ENCODE measurements at regions not wholly inside any gene's neighbourhood (a gene's known extent, or its start where the extent isn't known, plus 50 kb on each side); places are given as distances from the start of the nearest gene placed in this dataset.

DNA sequence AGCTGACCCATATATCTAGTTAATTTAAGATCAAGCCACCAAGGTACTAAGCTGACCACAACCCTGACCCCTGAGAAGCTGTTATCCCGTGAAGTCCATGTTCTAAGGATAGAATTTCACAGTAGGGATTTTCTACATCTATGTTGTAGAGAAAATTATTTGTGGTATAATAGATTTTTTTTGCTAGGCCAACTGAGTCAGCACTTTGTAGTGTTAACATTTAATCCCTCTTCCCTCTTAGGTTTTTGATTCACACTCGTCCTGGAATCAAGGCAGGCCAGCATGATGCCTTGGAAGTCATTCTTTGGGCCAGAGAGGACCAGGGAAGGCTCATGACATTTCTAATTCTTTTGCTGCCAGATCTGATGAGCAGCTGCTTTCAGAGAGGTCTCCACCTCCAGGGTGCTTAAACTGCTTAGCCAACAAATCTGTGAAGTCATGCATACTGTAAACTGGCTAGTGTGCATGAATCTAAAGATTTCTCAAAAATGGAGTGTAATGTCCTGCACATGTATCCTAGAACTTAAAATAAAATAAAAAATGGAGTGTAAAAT is 102.5 kb downstream of the RBM43 start:
- no peaks in the 10 kb centered on the region for H3K27me3 ChIP-seq (ENCODE audit: low read length)
- TF ChIP-seq EZH2phosphoT487 (IDR thresholded peaks at IDR 0.05; ENCODE audit: borderline replicate concordance, low read length), result no peak
- TF ChIP-seq EZH2 (IDR thresholded peaks at IDR 0.05; ENCODE audit: low read length, unreplicated experiment), result no peak
- TF ChIP-seq, protein P1, sequence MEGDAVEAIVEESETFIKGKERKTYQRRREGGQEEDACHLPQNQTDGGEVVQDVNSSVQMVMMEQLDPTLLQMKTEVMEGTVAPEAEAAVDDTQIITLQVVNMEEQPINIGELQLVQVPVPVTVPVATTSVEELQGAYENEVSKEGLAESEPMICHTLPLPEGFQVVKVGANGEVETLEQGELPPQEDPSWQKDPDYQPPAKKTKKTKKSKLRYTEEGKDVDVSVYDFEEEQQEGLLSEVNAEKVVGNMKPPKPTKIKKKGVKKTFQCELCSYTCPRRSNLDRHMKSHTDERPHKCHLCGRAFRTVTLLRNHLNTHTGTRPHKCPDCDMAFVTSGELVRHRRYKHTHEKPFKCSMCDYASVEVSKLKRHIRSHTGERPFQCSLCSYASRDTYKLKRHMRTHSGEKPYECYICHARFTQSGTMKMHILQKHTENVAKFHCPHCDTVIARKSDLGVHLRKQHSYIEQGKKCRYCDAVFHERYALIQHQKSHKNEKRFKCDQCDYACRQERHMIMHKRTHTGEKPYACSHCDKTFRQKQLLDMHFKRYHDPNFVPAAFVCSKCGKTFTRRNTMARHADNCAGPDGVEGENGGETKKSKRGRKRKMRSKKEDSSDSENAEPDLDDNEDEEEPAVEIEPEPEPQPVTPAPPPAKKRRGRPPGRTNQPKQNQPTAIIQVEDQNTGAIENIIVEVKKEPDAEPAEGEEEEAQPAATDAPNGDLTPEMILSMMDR (conservative IDR thresholded peaks at IDR 0.05; ENCODE audit: low read depth, low read length), result no peak
- POLR2A ChIA-PET (ENCODE audit: unreplicated experiment), result no interaction called here

DNA sequence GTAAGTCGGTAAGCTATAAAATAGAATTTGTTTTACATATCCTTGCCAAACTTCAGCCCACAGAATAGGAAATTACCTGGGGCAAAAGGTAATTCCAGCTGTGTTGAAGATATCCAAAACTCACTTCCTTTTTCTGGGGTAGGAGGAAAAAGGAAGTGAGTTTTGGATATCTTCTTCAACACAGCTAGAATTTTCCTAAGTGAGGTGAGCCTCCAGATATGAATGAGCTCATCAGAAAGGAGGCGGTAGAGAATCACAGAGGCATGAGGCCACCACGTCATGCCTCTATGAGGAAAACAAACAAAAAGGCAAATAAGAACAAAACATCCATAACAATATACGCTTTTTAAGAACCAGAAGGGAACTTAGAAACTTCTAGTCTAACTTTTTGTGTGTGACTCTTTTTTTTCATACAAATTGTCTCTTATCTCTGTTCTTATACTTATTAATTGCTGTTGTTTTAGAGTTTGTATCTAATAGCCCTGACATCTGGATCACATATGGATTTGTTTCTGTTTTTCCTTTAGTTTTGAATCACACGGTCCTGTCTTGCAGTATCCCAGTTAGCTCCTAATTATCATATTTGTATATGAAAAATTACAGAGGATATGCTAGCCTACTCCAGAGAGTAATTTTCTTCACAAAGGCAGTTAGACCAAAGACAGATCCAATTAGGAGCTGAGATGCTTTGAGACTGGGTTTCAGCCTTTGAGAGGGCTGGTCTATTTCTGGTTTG is 104.5 kb downstream of the RBM43 start:
- Histone ChIP-seq H3K9ac (ENCODE audit: low read length) (no peak overlapping the region), H3F3A (ENCODE audit: low read length, unreplicated experiment) (no peaks in the 10 kb centered on the region), H3K79me2 (ENCODE audit: low read length) (no peaks in the 10 kb centered on the region), H2AFZ (ENCODE audit: low read length) (no peak overlapping the region), H3K4me3 (ENCODE audit: low read length) (no peak overlapping the region), H3K27ac (ENCODE audit: low read length) (no peak overlapping the region), H3K9me2 (replicated peaks; ENCODE audit: low read length) (no peaks in the 10 kb centered on the region), H3K4me1 (ENCODE audit: insufficient read depth, low read length) (no peaks in the 10 kb centered on the region), H3K27me3 (ENCODE audit: low read length) (no peaks in the 10 kb centered on the region), H4K20me1 (ENCODE audit: low read length) (no peaks in the 10 kb centered on the region), H3K4me2 (ENCODE audit: low read length) (no peak overlapping the region), H3K9me3 (ENCODE audit: low read length) (no peaks in the 10 kb centered on the region), H3K36me3 (ENCODE audit: low read depth, low read length) (no peaks in the 10 kb centered on the region)
- no TSS peak for BruUV-seq (replicated peaks)
- intact Hi-C loops (cut with micrococcal nuclease), result no loop called here
- POLR2A ChIA-PET (ENCODE audit: unreplicated experiment), result interaction anchor here (0.6 kb wide), 1 partner anchor 144 kb away, joined by 4 read pairs; no protein-coding TSS in a partner anchor
- no peak for DNase-seq
- CTCF ChIA-PET, result interaction anchor here (0.5 kb wide), 1 partner anchor 318 kb away, joined by 8 read pairs; no protein-coding TSS in a partner anchor
- no peak for ATAC-seq
- TF ChIP-seq, protein P1 (conservative IDR thresholded peaks at IDR 0.05; ENCODE audit: low read depth, low read length), result no peak
- TF ChIP-seq EZH2phosphoT487 (IDR thresholded peaks at IDR 0.05; ENCODE audit: borderline replicate concordance, low read length) (no peak), EZH2 (IDR thresholded peaks at IDR 0.05; ENCODE audit: low read length, unreplicated experiment) (no peak)

More for the DNA sequence above, 102.5 kb downstream of the RBM43 start:
- H3K9me3 ChIP-seq (ENCODE audit: low read length), result no peaks in the 10 kb centered on the region
- no peak overlapping the region for H2AFZ ChIP-seq (ENCODE audit: low read length)
- BruUV-seq (replicated peaks), result no TSS peak
- no peak overlapping the region for H3K4me3 ChIP-seq (ENCODE audit: low read length)
- no peak overlapping the region for H3K9ac ChIP-seq (ENCODE audit: low read length)
- no peak overlapping the region for H3K27ac ChIP-seq (ENCODE audit: low read length)
- no peaks in the 10 kb centered on the region for H4K20me1 ChIP-seq (ENCODE audit: low read length)
- CTCF ChIA-PET, result no interaction called here
- H3K4me2 ChIP-seq (ENCODE audit: low read length), result no peak overlapping the region
- intact Hi-C loops (cut with micrococcal nuclease), result no loop called here
- DNase-seq (no peak), ATAC-seq (no peak)
- H3K36me3 ChIP-seq (ENCODE audit: low read depth, low read length), result no peaks in the 10 kb centered on the region
- no peaks in the 10 kb centered on the region for H3F3A ChIP-seq (ENCODE audit: low read length, unreplicated experiment)
- H3K4me1 ChIP-seq (ENCODE audit: insufficient read depth, low read length), result no peaks in the 10 kb centered on the region
- no peaks in the 10 kb centered on the region for H3K9me2 ChIP-seq (replicated peaks; ENCODE audit: low read length)
- H3K79me2 ChIP-seq (ENCODE audit: low read length), result no peaks in the 10 kb centered on the region

DNA sequence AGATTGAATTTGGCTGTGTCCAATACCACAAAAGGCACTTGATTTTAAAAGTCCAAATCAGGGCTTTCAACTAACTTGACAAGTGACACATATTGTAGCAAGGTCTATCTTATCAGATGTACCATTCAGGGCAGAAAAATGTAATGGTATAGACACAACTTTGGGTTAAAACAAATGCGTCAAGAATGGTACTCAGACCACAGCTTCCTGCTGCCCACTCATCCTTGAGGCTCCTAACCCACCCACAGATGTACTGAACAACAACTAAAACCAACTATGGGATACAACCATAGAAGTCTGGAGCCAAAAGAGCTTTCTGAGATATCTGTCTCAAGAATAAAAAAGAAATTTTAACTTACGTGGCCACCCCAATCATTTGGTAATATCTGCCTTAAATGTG is 105.2 kb downstream of the RBM43 start:
- Histone ChIP-seq H4K20me1 (ENCODE audit: low read length) (no peaks in the 10 kb centered on the region), H3K27ac (ENCODE audit: low read length) (no peak overlapping the region), H3K9me3 (ENCODE audit: low read length) (no peaks in the 10 kb centered on the region), H3K27me3 (ENCODE audit: low read length) (no peaks in the 10 kb centered on the region), H3K9me2 (replicated peaks; ENCODE audit: low read length) (no peaks in the 10 kb centered on the region), H3K9ac (ENCODE audit: low read length) (no peak overlapping the region), H3F3A (ENCODE audit: low read length, unreplicated experiment) (no peaks in the 10 kb centered on the region), H2AFZ (ENCODE audit: low read length) (no peak overlapping the region), H3K4me2 (ENCODE audit: low read length) (no peak overlapping the region), H3K79me2 (ENCODE audit: low read length) (no peaks in the 10 kb centered on the region), H3K4me1 (ENCODE audit: insufficient read depth, low read length) (no peaks in the 10 kb centered on the region), H3K4me3 (ENCODE audit: low read length) (no peak overlapping the region), H3K36me3 (ENCODE audit: low read depth, low read length) (no peaks in the 10 kb centered on the region)
- CTCF ChIA-PET, result interaction anchor here (0.5 kb wide), 1 partner anchor 318 kb away, joined by 8 read pairs; no protein-coding TSS in a partner anchor
- no peak for TF ChIP-seq EZH2 (IDR thresholded peaks at IDR 0.05; ENCODE audit: low read length, unreplicated experiment)
- no peak for TF ChIP-seq EZH2phosphoT487 (IDR thresholded peaks at IDR 0.05; ENCODE audit: borderline replicate concordance, low read length)
- TF ChIP-seq, protein P1 (conservative IDR thresholded peaks at IDR 0.05; ENCODE audit: low read depth, low read length), result no peak
- BruUV-seq (replicated peaks), result no TSS peak
- intact Hi-C loops (cut with micrococcal nuclease), result no loop called here
- POLR2A ChIA-PET (ENCODE audit: unreplicated experiment), result interaction anchor here (0.6 kb wide), 1 partner anchor 143 kb away, joined by 4 read pairs; no protein-coding TSS in a partner anchor
- ATAC-seq (no peak), DNase-seq (no peak)

All from PC-3 (cell line).